GDM1 (cell line): ENCODE measurements at regions not wholly inside any gene's neighbourhood (a gene's known extent, or its start where the extent isn't known, plus 50 kb on each side); places are given as distances from the start of the nearest gene placed in this dataset.
"Not testable (repeated sequence)": the region's sequence is repeated elsewhere in the genome, so short reads cannot be mapped to it uniquely, and the experiment has no call there.

Experiments
- DNase-seq: peaks from one replicate; lab custom pipeline; 2025; lab: John Stamatoyannopoulos, UW

DNA sequence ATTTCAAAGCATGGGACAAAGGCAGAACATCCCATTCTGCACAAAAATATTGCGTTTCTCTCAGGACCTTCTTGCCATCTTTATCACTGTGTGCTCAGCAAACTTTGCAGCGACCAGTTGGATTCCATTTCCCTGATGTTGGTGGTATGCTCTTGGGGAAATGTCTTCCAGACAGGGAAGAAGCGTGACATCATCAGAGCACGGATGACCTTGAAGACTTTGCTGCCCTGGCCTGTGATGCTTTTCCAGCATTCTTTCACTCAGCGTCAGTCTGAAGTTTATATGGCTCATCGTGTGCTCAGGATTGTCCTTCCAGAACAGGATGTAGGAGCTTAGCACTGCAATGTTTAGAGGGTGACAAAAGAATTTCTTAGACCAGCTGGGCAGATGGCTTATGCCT, 131.4 kb upstream of the F3 start:
- no peak for DNase-seq

DNA sequence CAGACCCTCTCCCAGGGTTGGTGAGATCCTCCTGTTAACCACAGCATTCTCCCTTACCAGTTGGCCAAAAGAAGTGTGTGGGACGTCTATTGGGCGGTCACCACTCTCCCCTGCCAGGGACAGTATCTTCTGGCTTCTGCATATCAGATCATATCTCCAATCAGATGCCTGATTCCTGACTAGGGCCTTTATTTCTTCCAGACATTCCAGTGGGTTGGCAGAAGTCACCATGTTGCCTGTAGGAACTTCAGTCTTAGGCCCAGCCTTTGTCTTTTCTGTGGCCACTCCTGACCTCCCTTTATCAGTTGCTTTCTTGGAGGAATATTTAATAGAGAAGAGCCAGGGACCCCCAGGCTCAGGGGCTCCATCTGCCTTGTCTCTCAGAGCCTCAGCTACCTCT, 130.4 kb upstream of the F3 start:
- DNase-seq, result no peak

- no peak for DNase-seq
Measured at GRCh38 chr1:94670273-94670672, 128.7 kb upstream of the F3 start.

GRCh38 chr1:94669198-94669597, 127.6 kb upstream of the F3 start:
- DNase-seq, result no peak

GRCh38 chr1:94668528-94668927, 127.0 kb upstream of the F3 start:
- DNase-seq, result no peak

DNA sequence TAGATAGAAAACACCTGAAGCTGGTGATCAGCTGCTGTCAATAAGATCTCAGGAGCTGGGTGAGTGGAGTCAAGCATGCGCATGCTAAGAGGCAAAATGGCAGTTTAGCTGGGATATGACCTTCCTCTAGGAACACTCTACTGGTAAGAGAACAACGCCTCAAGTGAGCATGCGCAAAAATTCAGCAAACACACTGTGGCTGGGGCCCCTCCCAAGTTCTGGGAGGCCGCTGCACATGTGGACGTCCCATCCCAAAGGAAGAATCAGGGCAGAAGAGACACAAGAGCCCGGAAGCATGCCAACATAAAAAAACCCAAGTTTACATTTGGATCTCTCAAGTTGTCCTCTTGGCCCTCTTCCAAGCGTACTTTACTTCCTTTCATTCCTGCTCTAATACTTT, 126.3 kb upstream of the F3 start:
- no peak for DNase-seq

- no peak for DNase-seq
Measured at GRCh38 chr1:94666797-94667196, 125.2 kb upstream of the F3 start.

DNA sequence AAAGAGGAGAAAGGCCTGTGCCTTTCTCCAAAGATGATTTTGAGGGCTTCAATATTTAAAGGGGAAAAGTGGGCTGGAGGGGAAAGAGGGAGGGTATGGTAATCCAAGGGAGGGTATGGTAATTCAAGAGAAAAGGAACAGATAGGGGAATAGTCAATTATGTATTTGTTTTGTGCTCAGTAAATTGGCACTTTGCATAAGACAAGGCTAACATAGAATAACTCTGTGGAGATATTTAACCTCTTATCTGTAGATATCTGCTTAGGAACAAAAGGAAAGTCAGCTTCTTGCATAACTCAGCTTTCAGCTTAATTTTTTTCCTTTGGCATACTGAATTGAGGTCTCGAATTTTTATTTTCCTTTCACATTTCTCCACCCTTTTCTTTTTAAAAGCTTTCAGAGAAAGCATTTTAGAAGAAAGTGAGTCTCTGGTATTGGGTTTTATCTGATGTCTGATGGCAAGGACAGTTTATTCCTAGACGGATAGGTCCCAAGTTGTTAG, 119.9 kb upstream of the F3 start:
- no peak for DNase-seq

DNA sequence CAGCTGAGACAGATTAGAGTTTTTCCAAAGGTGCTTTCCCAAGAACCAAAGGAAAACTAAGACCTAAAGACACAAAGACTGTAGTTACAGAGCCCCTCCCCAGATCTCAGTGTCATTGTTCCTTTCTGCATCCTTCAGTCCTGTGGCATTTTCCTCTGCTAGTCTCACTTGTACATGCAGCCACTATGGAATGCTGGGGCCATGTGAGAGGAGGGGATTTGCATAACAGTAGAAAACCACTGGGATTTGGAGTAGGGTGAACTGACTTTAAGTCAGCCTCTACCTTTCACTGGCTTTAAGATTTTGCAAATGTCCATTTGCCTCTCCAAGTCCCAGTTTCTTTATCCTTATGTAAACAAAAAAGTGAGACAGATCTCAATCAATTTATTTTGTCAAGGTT, 119.4 kb upstream of the F3 start:
- DNase-seq, result no peak

GRCh38 chr1:94660258-94660657, 118.7 kb upstream of the F3 start:
- DNase-seq, result no peak

DNA sequence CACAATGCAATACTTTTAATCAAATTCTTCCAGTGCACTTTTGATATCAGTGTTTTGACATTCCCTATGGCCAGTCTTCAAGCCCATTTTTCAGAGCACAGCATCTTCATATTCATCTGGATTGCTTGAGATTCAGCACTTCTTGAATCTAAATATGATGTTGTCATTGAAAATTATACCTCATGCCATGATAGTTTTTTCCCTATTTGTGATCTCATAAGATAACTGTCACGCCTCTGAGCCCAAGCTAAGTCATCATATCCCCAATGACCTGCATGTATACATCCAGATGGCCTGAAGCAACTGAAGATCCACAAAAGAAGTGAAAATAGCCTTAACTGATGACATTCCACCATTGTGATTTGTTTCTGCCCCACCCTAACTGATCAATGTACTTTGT, 117.6 kb upstream of the F3 start:
- DNase-seq, result not testable (repeated sequence)

GRCh38 chr1:94658221-94658620, 116.7 kb upstream of the F3 start:
- no peak for DNase-seq

DNA sequence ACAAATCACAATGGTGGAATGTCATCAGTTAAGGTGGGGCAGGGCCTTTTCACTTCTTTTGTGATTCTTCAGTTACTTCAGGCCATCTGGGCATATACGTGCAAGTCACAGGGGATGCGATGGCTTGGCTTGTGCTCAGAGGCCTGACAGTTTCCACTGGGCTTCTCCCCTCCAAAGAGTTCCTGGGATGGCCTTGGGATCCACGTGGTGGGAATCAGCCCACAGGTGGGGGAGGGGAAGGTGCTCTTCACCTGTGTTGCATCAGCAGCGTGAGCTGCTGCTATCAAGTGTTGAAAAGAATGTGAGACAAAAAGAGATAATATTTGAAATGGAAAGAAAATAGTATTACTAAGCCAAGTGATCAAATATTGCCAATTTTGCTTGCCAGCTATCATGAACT, 116.2 kb upstream of the F3 start:
- not testable (repeated sequence) for DNase-seq

- DNase-seq, result no peak
Measured at GRCh38 chr1:94656967-94657366, 115.4 kb upstream of the F3 start.

DNA sequence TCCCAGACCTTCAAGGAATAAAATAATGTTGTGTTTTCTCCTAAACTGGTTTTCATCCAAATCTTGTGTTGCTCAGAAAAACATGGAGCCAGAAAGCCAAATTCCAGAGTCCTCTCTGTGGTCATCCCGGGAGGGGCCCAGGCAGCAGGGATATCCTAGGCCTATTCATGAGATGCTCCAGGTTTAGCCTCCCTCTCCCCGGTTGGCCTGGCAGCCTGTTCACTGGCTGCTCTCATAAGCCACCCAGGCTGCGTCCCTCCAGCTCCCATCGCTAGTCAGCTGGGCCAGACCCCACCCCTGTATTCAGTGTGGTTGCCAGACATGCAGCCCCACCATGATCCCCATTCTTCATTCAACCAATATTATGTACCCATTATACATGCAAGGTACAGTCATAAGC, 113.4 kb upstream of the F3 start:
- no peak for DNase-seq

GRCh38 chr1:94654459-94654858, 112.9 kb upstream of the F3 start:
- DNase-seq, result no peak

DNA sequence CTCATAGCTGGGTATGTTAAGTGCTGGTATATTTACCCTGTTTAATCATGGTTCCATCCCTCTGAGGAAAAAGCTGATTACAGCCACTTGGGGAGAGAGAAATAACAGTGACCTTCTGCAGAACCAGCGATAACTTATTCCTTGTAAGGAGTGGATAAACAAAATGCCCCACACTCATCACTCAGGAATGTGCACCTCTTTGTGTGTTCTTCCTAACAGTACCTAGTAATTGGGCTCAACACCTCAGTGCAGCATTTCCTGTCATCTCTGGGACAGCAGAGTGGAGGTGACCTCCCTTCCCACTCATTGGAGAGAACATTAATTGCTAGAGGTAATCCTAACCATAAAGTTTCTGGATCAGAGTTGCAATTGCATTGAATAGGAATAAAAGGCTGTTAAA, 112.5 kb upstream of the F3 start:
- DNase-seq, result no peak

GRCh38 chr1:94653454-94653853, 111.9 kb upstream of the F3 start:
- no peak for DNase-seq

- no peak for DNase-seq
Measured at GRCh38 chr1:94651076-94651475, 109.5 kb upstream of the F3 start.

GRCh38 chr1:94650301-94650700, 108.7 kb upstream of the F3 start:
- no peak for DNase-seq

DNA sequence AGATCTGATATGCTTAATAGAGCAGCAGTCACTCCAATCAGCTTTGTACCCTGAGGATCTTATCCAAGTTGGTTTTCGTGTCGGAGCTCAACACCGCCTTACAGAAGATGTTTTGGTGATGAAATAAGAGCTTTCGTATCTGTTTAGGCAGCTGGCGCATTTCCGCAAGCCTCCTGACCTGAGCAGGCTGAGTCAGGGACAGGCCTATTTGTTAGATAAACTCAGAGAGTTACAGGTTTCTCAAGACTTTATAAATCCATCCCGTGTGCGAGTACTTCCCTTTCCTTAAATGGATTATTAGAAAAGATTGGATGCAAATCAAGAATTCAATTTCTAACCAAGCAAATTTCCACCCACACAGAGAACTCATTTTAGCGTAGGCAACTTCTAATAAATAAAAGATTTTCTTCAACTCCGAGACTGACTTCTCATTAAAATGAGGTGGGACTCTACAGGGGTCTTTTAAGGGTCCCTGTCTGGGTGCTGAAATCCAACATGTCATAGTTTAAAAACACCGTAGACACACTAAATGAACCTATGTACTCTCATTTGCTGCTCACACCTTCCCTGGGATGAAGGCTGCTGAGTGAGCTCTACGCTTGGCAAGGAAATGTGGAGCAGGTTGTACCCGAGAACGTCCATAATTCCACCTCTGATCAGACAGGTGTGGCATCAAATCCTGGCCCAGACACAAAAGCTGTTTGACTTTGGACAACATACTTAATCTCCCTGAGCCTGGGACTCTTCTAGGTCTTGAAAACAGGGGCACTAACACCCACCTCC, 106.9 kb upstream of the F3 start:
- DNase-seq, result no peak

DNA sequence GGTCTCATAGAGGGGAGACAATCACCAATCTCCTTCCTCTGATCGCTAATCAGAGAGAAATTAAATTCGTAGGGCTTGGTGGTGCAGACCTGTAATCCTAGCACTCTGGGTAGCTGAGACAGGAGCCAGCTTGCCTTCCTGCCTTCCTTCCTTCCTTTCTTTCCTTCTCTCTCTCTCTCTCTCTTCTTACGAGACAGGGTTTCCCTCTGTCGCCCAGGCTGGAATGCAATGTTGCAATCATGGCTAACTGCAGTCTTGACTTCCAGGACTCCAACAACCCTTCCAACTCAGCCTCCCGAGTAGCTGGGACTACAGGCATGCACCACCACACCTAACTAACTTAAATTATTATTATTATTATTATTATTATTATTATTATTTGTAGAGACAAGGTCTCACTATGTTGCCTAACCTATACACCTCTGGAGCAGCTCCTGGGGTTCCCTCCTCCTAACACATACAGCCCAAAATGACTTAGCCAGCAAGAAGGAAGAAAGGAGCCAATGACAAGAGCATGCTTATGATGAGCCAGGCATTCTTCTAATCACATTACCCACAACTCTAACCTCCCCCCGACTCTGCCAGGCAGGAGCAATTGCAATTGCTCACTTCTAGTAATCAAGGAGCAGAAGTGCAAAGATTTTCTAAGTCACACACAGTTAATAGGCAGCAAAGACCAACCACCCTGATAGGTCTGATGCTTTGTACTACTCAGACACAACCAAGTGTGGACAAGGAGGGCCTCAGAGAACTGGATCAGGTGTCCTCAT, 105.4 kb upstream of the F3 start:
- no peak for DNase-seq

GRCh38 chr1:94646141-94646643, 104.6 kb upstream of the F3 start:
- DNase-seq, result no peak
